ENCODE measurements at regions not wholly inside any gene's neighbourhood (a gene's known extent, or its start where the extent isn't known, plus 50 kb on each side); places are given as distances from the start of the nearest gene placed in this dataset.
A peak's percentile ranks its signal among the peaks of the same experiment; 100 is the strongest.

- TF ChIP-seq CTCF (conservative IDR thresholded peaks at IDR 0.05; ENCODE audit: low read depth in 2 of 2): peak; percentile 16 to 34; a peak in 3 of 4 replicates
Observed at GRCh38 chr6:6843057-6843627, 254.6 kb downstream of the LY86 start (continued).

- Mint-ChIP-seq H3K4me3 (no peak overlapping the region), H3K9me3 (peaks cover 6% of the 10 kb centered on the region; the same call in 2 of the 3 replicates)
- H2AFZ ChIP-seq: no peak overlapping the region; the same call in 1 of the 2 replicates
Observed at GRCh38 chr6:6843777-6844176, 255.3 kb downstream of the LY86 start.

GRCh38 chr6:6844530-6844929 is 256.0 kb downstream of the LY86 start:
- H3K27ac ChIP-seq (ENCODE audit: low read depth): no peak overlapping the region
- H3K27me3 Mint-ChIP-seq (ENCODE audit: insufficient read depth, low read depth, poor library complexity): peaks cover 6% of the 10 kb centered on the region
- no peak for TF ChIP-seq CREB1 (CRISPR knock-in tag; IDR thresholded peaks at IDR 0.05; ENCODE audit: low read depth)
- TF ChIP-seq EZH2 (IDR thresholded peaks at IDR 0.05; ENCODE audit: low read depth, unreplicated experiment): no peak
- no peak for TF ChIP-seq ZNF114 (CRISPR knock-in tag; IDR thresholded peaks at IDR 0.05)
- TF ChIP-seq ZNF331 (CRISPR knock-in tag; IDR thresholded peaks at IDR 0.05; ENCODE audit: low read depth): no peak
- TF ChIP-seq CTCF (conservative IDR thresholded peaks at IDR 0.05; ENCODE audit: low read depth in 2 of 2): no peak
- TF ChIP-seq ZNF462 (CRISPR knock-in tag; IDR thresholded peaks at IDR 0.05): no peak

More at GRCh38 chr6:6843777-6844176, 255.3 kb downstream of the LY86 start:
- no peak for ATAC-seq
- Histone ChIP-seq H3F3A (replicated peaks; ENCODE audit: low read depth) (no peaks in the 10 kb centered on the region), H3K36me3 (ENCODE audit: insufficient read depth) (no peaks in the 10 kb centered on the region), H4K20me1 (replicated peaks; ENCODE audit: insufficient read depth) (no peaks in the 10 kb centered on the region), H3K4me1 (ENCODE audit: insufficient read depth) (no peaks in the 10 kb centered on the region), H3K27me3 (ENCODE audit: insufficient read depth) (no peaks in the 10 kb centered on the region), H3K79me2 (replicated peaks; ENCODE audit: insufficient read depth) (no peaks in the 10 kb centered on the region), H3K9me2 (ENCODE audit: insufficient read depth) (peaks cover 4% of the 10 kb centered on the region; the same call in 1 of the 2 replicates), H3K4me2 (no peak overlapping the region), H3K27ac (ENCODE audit: low read depth) (no peak overlapping the region), H3K4me3 (no peak overlapping the region)
- DNase-seq (ENCODE audit: low spot score): no peak
- Mint-ChIP-seq H3K36me3 (ENCODE audit: low read depth) (no peaks in the 10 kb centered on the region), H3K27me3 (ENCODE audit: insufficient read depth, low read depth, poor library complexity) (peaks cover 6% of the 10 kb centered on the region), H3K4me1 (peaks cover 4% of the 10 kb centered on the region), H3K27ac (no peak overlapping the region)
- TF ChIP-seq ZNF114 (CRISPR knock-in tag; IDR thresholded peaks at IDR 0.05) (no peak), POLR2AphosphoS5 (IDR thresholded peaks at IDR 0.05; ENCODE audit: low read depth) (no peak), CREB1 (CRISPR knock-in tag; IDR thresholded peaks at IDR 0.05; ENCODE audit: low read depth) (no peak)

More at GRCh38 chr6:6844530-6844929, 256.0 kb downstream of the LY86 start:
- no peak overlapping the region for H3K4me3 Mint-ChIP-seq
- peaks cover 4% of the 10 kb centered on the region; the same call in 1 of the 2 replicates for H3K9me2 ChIP-seq (ENCODE audit: insufficient read depth)
- no peaks in the 10 kb centered on the region for H3K36me3 Mint-ChIP-seq (ENCODE audit: low read depth)
- no peak overlapping the region for H2AFZ ChIP-seq
- ATAC-seq: no peak
- H3K27me3 ChIP-seq (ENCODE audit: insufficient read depth): no peaks in the 10 kb centered on the region
- H4K20me1 ChIP-seq (replicated peaks; ENCODE audit: insufficient read depth): no peaks in the 10 kb centered on the region
- peaks cover 6% of the 10 kb centered on the region; the same call in 2 of the 3 replicates for H3K9me3 Mint-ChIP-seq
- DNase-seq (ENCODE audit: low spot score): no peak
- H3K4me1 Mint-ChIP-seq: peaks cover 4% of the 10 kb centered on the region
- H3K27ac Mint-ChIP-seq: no peak overlapping the region
- H3F3A ChIP-seq (replicated peaks; ENCODE audit: low read depth): no peaks in the 10 kb centered on the region
- H3K79me2 ChIP-seq (replicated peaks; ENCODE audit: insufficient read depth): no peaks in the 10 kb centered on the region
- H3K4me3 ChIP-seq: no peak overlapping the region
- H3K36me3 ChIP-seq (ENCODE audit: insufficient read depth): no peaks in the 10 kb centered on the region
- H3K4me1 ChIP-seq (ENCODE audit: insufficient read depth): no peaks in the 10 kb centered on the region
- H3K4me2 ChIP-seq: no peak overlapping the region
